HG03066 (cell line): ENCODE measurements at regions not wholly inside any gene's neighbourhood (a gene's known extent, or its start where the extent isn't known, plus 50 kb on each side); places are given as distances from the start of the nearest gene placed in this dataset.

Experiments used
- ATAC-seq: cut with Tn5 transposase; IDR thresholded peaks from one replicate; pipeline ENCODE4 v1.9.1; 2021; ENCODE audit warnings: low read depth; ENCODE audit not compliant: unreplicated experiment

- ATAC-seq: no peak
These were observed 91.1 kb upstream of the MGMT start for GRCh38 chr10:129375912-129376311.

- ATAC-seq: no peak
These were observed 86.8 kb upstream of the MGMT start for GRCh38 chr10:129380279-129380678.

- ATAC-seq: no peak
These were observed 85.3 kb upstream of the MGMT start for GRCh38 chr10:129381741-129382140.

GRCh38 chr10:129382401-129382800 lies 84.6 kb upstream of the MGMT start:
- ATAC-seq: no peak

GRCh38 chr10:129383651-129384050 lies 83.4 kb upstream of the MGMT start:
- no peak for ATAC-seq

GRCh38 chr10:129385600-129385999 lies 81.4 kb upstream of the MGMT start:
- ATAC-seq: no peak

GRCh38 chr10:129386415-129387257 lies 80.4 kb upstream of the MGMT start:
- no peak for ATAC-seq

GRCh38 chr10:129387258-129387525 lies 79.8 kb upstream of the MGMT start:
- no peak for ATAC-seq

GRCh38 chr10:129388435-129388834 lies 78.6 kb upstream of the MGMT start:
- ATAC-seq: no peak

GRCh38 chr10:129389194-129389593 lies 77.8 kb upstream of the MGMT start:
- no peak for ATAC-seq

GRCh38 chr10:129390147-129390546 lies 76.9 kb upstream of the MGMT start:
- no peak for ATAC-seq

GRCh38 chr10:129390726-129391125 lies 76.3 kb upstream of the MGMT start:
- ATAC-seq: no peak

GRCh38 chr10:129391464-129391863 lies 75.6 kb upstream of the MGMT start:
- no peak for ATAC-seq

- ATAC-seq: no peak
These were observed 74.2 kb upstream of the MGMT start for GRCh38 chr10:129392855-129393254.

GRCh38 chr10:129393812-129394211 lies 73.2 kb upstream of the MGMT start:
- no peak for ATAC-seq

- ATAC-seq: no peak
These were observed 72.3 kb upstream of the MGMT start for GRCh38 chr10:129394518-129395328.

GRCh38 chr10:129396021-129396722 lies 70.9 kb upstream of the MGMT start:
- no peak for ATAC-seq

GRCh38 chr10:129397198-129397974 lies 69.7 kb upstream of the MGMT start:
- ATAC-seq: no peak

GRCh38 chr10:129398711-129399141 lies 68.3 kb upstream of the MGMT start:
- ATAC-seq: no peak

- ATAC-seq: no peak
These were observed 66.6 kb upstream of the MGMT start for GRCh38 chr10:129400426-129400825.

GRCh38 chr10:129402459-129402858 lies 64.6 kb upstream of the MGMT start:
- no peak for ATAC-seq
